ENCODE measurements at regions not wholly inside any gene's neighbourhood (a gene's known extent, or its start where the extent isn't known, plus 50 kb on each side); places are given as distances from the start of the nearest gene placed in this dataset.

- no peak for TF ChIP-seq CTCF (IDR thresholded peaks at IDR 0.05; ENCODE audit: low read depth)
Observed at GRCh38 chr20:56841346-56841908, 212.3 kb downstream of the TFAP2C start.

GRCh38 chr20:56842056-56842455 is 212.9 kb downstream of the TFAP2C start:
- no peak for TF ChIP-seq CTCF (IDR thresholded peaks at IDR 0.05; ENCODE audit: low read depth)

GRCh38 chr20:56843386-56843785 is 214.3 kb downstream of the TFAP2C start:
- no peak for TF ChIP-seq CTCF (IDR thresholded peaks at IDR 0.05; ENCODE audit: low read depth)

GRCh38 chr20:56843817-56844216 is 214.7 kb downstream of the TFAP2C start:
- no peak for TF ChIP-seq CTCF (IDR thresholded peaks at IDR 0.05; ENCODE audit: low read depth)

- no peak for TF ChIP-seq CTCF (IDR thresholded peaks at IDR 0.05; ENCODE audit: low read depth)
Observed at GRCh38 chr20:56845546-56846086, 216.5 kb downstream of the TFAP2C start.

GRCh38 chr20:56848561-56848960 is 219.5 kb downstream of the TFAP2C start:
- no peak for TF ChIP-seq CTCF (IDR thresholded peaks at IDR 0.05; ENCODE audit: low read depth)

- no peak for TF ChIP-seq CTCF (IDR thresholded peaks at IDR 0.05; ENCODE audit: low read depth)
Observed at GRCh38 chr20:56851552-56851951, 222.4 kb downstream of the TFAP2C start.
